Left renal pelvis (tissue), 4 donors: ENCODE measurements at regions not wholly inside any gene's neighbourhood (a gene's known extent, or its start where the extent isn't known, plus 50 kb on each side); places are given as distances from the start of the nearest gene placed in this dataset.

ENCODE experiments used
- DNase-seq, 4 donors: peaks; one replicate each; pipeline ENCODE4 v3.0.0-alpha.2; 2013; ENCODE audit warnings: low read depth in 4 of 4, low spot score in 3 of 4

GRCh38 chr1:101316799-101317198 is 80.0 kb downstream of the S1PR1 start:
- DNase-seq, result no peak

GRCh38 chr1:101317590-101317989 is 80.8 kb downstream of the S1PR1 start:
- DNase-seq, result no peak

- DNase-seq, result no peak
Observed at GRCh38 chr1:101323535-101323934, 86.7 kb downstream of the S1PR1 start.

- no peak for DNase-seq
Observed at GRCh38 chr1:101325144-101325543, 88.3 kb downstream of the S1PR1 start.

GRCh38 chr1:101330427-101331130 is 93.8 kb downstream of the S1PR1 start:
- no peak for DNase-seq

- DNase-seq, result no peak
Observed at GRCh38 chr1:101331794-101332193, 95.0 kb downstream of the S1PR1 start.

GRCh38 chr1:101332633-101333032 is 95.8 kb downstream of the S1PR1 start:
- DNase-seq, result no peak

GRCh38 chr1:101333186-101333585 is 96.4 kb downstream of the S1PR1 start:
- no peak for DNase-seq

GRCh38 chr1:101337968-101338367 is 101.1 kb downstream of the S1PR1 start:
- no peak for DNase-seq

- no peak for DNase-seq
Observed at GRCh38 chr1:101338714-101339430, 102.1 kb downstream of the S1PR1 start.

- no peak for DNase-seq
Observed at GRCh38 chr1:101344745-101345144, 107.9 kb downstream of the S1PR1 start.

GRCh38 chr1:101346419-101346818 is 109.6 kb downstream of the S1PR1 start:
- no peak for DNase-seq

GRCh38 chr1:101356013-101356412 is 119.2 kb downstream of the S1PR1 start:
- no peak for DNase-seq

GRCh38 chr1:101356604-101357443 is 120.0 kb downstream of the S1PR1 start:
- no peak for DNase-seq

GRCh38 chr1:101357444-101357986 is 120.7 kb downstream of the S1PR1 start:
- DNase-seq, result peak; percentile 50 to 71 (median 69)

- no peak for DNase-seq
Observed at GRCh38 chr1:101360506-101360905, 123.7 kb downstream of the S1PR1 start.

- DNase-seq, result no peak
Observed at GRCh38 chr1:101363891-101364318, 127.1 kb downstream of the S1PR1 start.

GRCh38 chr1:101364370-101365120 is 127.7 kb downstream of the S1PR1 start:
- no peak for DNase-seq

GRCh38 chr1:101365186-101365585 is 128.4 kb downstream of the S1PR1 start:
- no peak for DNase-seq

GRCh38 chr1:101365878-101366277 is 129.1 kb downstream of the S1PR1 start:
- no peak for DNase-seq
